KMS-11 (cell line): ENCODE measurements at regions not wholly inside any gene's neighbourhood (a gene's known extent, or its start where the extent isn't known, plus 50 kb on each side); places are given as distances from the start of the nearest gene placed in this dataset.

Source experiments
- H2AFZ ChIP-seq: fragments of 200-600 bp; sonication (generic); 2 replicates; pipeline ENCODE4 v1.6.1; 2016; ENCODE audit warnings: antibody characterized with exemption, mixed run types, low read depth
- H3K27ac ChIP-seq: fragments of 200-600 bp; sonication (generic); 2 replicates; pipeline ENCODE4 v1.6.1; 2016; ENCODE audit warnings: mild to moderate bottlenecking, mixed run types
- H3K27me3 ChIP-seq: fragments of 200-600 bp; sonication (generic); 2 replicates; pipeline ENCODE4 v1.6.1; 2017; ENCODE audit warnings: mild to moderate bottlenecking, low read depth, mixed run types, moderate library complexity; ENCODE audit not compliant: insufficient read depth
- H3K36me3 ChIP-seq: fragments of 200-600 bp; sonication (generic); 2 replicates; pipeline ENCODE4 v1.6.1; 2017; ENCODE audit warnings: mild to moderate bottlenecking, mixed run types; ENCODE audit not compliant: insufficient read depth
- H3K4me1 ChIP-seq: fragments of 200-600 bp; sonication (generic); 2 replicates; pipeline ENCODE4 v1.6.1; 2016; ENCODE audit warnings: mild to moderate bottlenecking, low read depth, mixed run types; ENCODE audit not compliant: poor library complexity, severe bottlenecking
- H3K4me2 ChIP-seq: fragments of 200-600 bp; sonication (generic); 2 replicates; pipeline ENCODE4 v1.7.0; 2016; ENCODE audit warnings: mild to moderate bottlenecking, mixed run types
- H3K4me3 ChIP-seq: fragments of 200-600 bp; sonication (generic); IDR thresholded peaks from 2 replicates; pipeline ENCODE4 v1.6.1; 2017; ENCODE audit warnings: low read depth, low read length, mixed read lengths; ENCODE audit not compliant: insufficient read depth
- H3K79me2 ChIP-seq: fragments of 200-600 bp; sonication (generic); 2 replicates; pipeline ENCODE4 v1.6.1; 2016; ENCODE audit warnings: low read depth, mixed run types; ENCODE audit not compliant: insufficient read depth
- H3K9ac ChIP-seq: fragments of 200-600 bp; sonication (generic); 2 replicates; pipeline ENCODE4 v1.6.1; 2016; ENCODE audit warnings: mild to moderate bottlenecking, mixed run types
- H4K20me1 ChIP-seq: fragments of 200-600 bp; sonication (generic); 2 replicates; pipeline ENCODE4 v1.6.1; 2016; ENCODE audit warnings: mild to moderate bottlenecking, mixed run types; ENCODE audit not compliant: insufficient read depth
- TF ChIP-seq, protein P1 (sequence below): fragments of 200-600 bp; sonication (generic); conservative IDR thresholded peaks from 2 replicates; pipeline ENCODE4 v1.6.1; 2017; ENCODE audit warnings: low read depth, mild to moderate bottlenecking, antibody characterized with exemption, low read length, moderate library complexity, mixed read lengths

DNA sequence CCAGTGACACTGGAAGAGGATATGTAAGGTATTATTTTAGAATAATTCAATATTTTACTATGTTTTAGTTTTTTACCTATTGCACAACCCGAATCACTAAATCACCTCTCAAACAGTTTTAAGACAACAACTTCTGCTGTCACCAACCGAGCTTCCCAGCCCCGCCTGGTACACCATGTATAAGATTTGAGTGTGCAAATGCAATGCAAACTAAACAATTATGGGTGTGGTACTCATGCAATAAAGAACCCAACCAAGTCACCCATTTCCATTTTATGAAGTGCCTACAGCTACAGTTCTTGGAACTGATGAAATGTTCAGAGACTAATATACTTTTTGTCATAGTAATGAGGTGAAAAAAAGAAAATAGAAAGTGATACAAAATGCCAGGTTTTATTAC, 256.2 kb downstream of the TAFA4 start:
- Histone ChIP-seq H4K20me1 (no peaks in the 10 kb centered on the region), H3K4me2 (no peak overlapping the region), H2AFZ (no peak overlapping the region), H3K36me3 (no peaks in the 10 kb centered on the region), H3K27me3 (no peaks in the 10 kb centered on the region), H3K27ac (no peak overlapping the region), H3K4me3 (no peak overlapping the region), H3K4me1 (no peaks in the 10 kb centered on the region), H3K9ac (no peak overlapping the region), H3K79me2 (no peaks in the 10 kb centered on the region)
- TF ChIP-seq, protein P1, sequence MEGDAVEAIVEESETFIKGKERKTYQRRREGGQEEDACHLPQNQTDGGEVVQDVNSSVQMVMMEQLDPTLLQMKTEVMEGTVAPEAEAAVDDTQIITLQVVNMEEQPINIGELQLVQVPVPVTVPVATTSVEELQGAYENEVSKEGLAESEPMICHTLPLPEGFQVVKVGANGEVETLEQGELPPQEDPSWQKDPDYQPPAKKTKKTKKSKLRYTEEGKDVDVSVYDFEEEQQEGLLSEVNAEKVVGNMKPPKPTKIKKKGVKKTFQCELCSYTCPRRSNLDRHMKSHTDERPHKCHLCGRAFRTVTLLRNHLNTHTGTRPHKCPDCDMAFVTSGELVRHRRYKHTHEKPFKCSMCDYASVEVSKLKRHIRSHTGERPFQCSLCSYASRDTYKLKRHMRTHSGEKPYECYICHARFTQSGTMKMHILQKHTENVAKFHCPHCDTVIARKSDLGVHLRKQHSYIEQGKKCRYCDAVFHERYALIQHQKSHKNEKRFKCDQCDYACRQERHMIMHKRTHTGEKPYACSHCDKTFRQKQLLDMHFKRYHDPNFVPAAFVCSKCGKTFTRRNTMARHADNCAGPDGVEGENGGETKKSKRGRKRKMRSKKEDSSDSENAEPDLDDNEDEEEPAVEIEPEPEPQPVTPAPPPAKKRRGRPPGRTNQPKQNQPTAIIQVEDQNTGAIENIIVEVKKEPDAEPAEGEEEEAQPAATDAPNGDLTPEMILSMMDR = no peak

DNA sequence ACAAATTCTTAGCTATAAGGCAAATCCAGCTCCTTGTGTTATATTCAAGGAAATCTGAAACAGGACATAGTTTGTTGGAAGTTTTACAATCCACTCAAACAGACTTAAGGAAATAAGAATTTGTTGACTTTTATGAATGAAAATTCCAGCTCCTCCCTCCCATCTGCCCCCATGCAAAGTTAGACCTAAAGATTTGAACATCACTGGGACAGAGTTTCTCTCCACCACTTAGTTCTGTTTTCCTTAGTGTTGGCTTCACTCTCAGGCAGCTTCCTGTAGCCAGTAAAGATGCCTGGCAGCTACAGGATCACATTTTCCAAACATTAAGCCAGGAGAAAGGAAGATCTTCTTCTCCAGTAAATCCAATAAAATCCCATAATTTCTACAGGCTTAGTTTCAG, 265.0 kb downstream of the TAFA4 start:
- no peak overlapping the region for H3K27ac ChIP-seq
- no peaks in the 10 kb centered on the region for H3K27me3 ChIP-seq
- no peaks in the 10 kb centered on the region for H3K36me3 ChIP-seq
- H4K20me1 ChIP-seq = no peaks in the 10 kb centered on the region
- H3K4me2 ChIP-seq = no peak overlapping the region
- H3K4me3 ChIP-seq = no peak overlapping the region
- H3K9ac ChIP-seq = no peak overlapping the region
- no peaks in the 10 kb centered on the region for H3K79me2 ChIP-seq
- TF ChIP-seq, protein P1 = no peak
- H3K4me1 ChIP-seq = no peaks in the 10 kb centered on the region
- H2AFZ ChIP-seq = no peak overlapping the region

DNA sequence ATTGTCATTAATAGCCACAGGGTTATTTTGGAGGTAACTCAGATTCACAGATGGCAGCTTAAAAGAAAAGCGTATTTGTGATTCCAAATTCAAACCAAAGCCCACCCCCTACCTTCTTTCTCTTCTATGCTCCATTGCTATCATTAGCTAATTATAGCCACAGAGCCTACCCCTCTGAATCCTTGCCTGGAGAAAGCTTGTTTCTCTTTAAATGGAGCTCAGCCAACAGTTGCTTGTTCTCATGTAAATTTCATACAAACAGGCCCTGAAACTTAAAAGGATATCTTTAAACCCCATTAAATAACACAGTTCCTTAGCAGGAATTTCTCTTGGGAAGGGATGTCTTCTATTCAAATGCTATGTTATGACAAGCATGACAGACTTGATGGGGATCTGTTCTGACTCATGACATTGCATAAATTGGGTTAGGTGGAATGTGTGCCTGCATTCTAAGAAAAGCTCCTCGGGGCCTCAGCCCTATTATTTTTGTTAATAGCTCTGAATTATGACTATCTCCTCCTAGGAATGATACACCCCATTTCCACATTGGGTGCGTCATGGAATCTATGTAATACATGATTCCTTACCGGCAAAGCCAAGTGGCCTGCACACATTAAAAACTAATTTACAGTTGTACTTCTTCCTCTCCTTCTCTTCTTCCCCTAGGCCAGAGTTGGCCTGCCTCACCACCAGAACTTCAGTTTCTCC, 265.8 kb downstream of the TAFA4 start:
- Histone ChIP-seq H3K79me2 (no peaks in the 10 kb centered on the region), H3K36me3 (no peaks in the 10 kb centered on the region), H3K27ac (no peak overlapping the region), H4K20me1 (no peaks in the 10 kb centered on the region), H3K4me2 (no peak overlapping the region), H3K4me3 (no peak overlapping the region), H3K9ac (no peak overlapping the region), H2AFZ (no peak overlapping the region), H3K27me3 (no peaks in the 10 kb centered on the region), H3K4me1 (no peaks in the 10 kb centered on the region)
- TF ChIP-seq, protein P1 = no peak

DNA sequence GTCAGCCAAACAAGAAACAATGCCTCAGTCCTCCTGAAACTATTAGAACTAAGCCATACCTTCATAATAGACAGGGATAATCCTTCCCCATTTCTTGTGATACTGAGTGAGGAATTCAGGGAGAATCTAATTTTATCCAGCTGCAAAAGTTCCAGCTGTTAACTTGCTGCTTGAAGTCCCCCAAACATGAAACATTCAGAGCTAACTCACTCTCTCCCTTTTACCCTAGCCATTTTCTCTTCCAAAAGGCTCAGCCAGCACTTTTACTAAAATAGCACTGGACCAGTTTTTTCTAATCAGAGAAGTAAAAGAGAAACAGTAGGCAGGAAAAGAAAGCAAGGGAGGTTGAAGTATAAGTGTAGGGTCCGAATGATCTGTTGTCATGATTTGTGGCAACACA, 268.1 kb downstream of the TAFA4 start:
- Histone ChIP-seq H3K27ac (no peak overlapping the region), H3K4me3 (no peak overlapping the region), H3K79me2 (no peaks in the 10 kb centered on the region), H2AFZ (no peak overlapping the region), H3K4me2 (no peak overlapping the region), H3K36me3 (no peaks in the 10 kb centered on the region), H3K27me3 (no peaks in the 10 kb centered on the region), H4K20me1 (no peaks in the 10 kb centered on the region), H3K9ac (no peak overlapping the region), H3K4me1 (no peaks in the 10 kb centered on the region)
- TF ChIP-seq, protein P1 = no peak
